CD14-positive monocyte (primary cell): ENCODE measurements at regions not wholly inside any gene's neighbourhood (a gene's known extent, or its start where the extent isn't known, plus 50 kb on each side); places are given as distances from the start of the nearest gene placed in this dataset.

Experiments
- DNase-seq, 3 donors: peaks; one replicate each; pipeline ENCODE4 v3.0.0-alpha.2; 2011 to 2022
- H2AFZ ChIP-seq: 2 replicates; pipeline ENCODE4 v1.6.0; 2012; ENCODE audit warnings: mild to moderate bottlenecking, low read depth, low read length, inconsistent platforms; ENCODE audit not compliant: insufficient read depth, poor library complexity, severe bottlenecking
- H3K27ac ChIP-seq, 2 donors: 1 replicate in 1 of 2; 2 replicates in 1 of 2; pipeline ENCODE4 v1.5.1; 2012 to 2013; ENCODE audit warnings: low read length in 2 of 2, control low read depth in 1 of 2, inconsistent platforms in 1 of 2, low read depth in 1 of 2, mild to moderate bottlenecking in 1 of 2
- H3K27me3 ChIP-seq, 2 donors: one replicate each; pipeline versions ENCODE4 v1.6.0 to v1.6.1; 2011 to 2013; ENCODE audit warnings: low read length in 2 of 2; ENCODE audit not compliant: control insufficient read depth in 2 of 2, insufficient read depth in 2 of 2
- H3K36me3 ChIP-seq, 2 donors: replicated peaks in 1 of 2; 1 replicate in 1 of 2; 2 replicates in 1 of 2; pipeline versions ENCODE4 v1.5.1 to v1.6.1; 2012 to 2013; ENCODE audit warnings: low read length in 2 of 2, control low read depth in 1 of 2, inconsistent platforms in 1 of 2, mild to moderate bottlenecking in 1 of 2; ENCODE audit not compliant: insufficient read depth in 2 of 2, control insufficient read depth in 1 of 2
- H3K4me1 ChIP-seq, 2 donors: 1 replicate in 1 of 2; 2 replicates in 1 of 2; pipeline versions ENCODE4 v1.5.1 to v1.6.1; 2012 to 2013; ENCODE audit warnings: low read length in 2 of 2, control low read depth in 1 of 2, inconsistent platforms in 1 of 2, mild to moderate bottlenecking in 1 of 2, moderate library complexity in 1 of 2; ENCODE audit not compliant: insufficient read depth in 2 of 2, control insufficient read depth in 1 of 2
- H3K4me2 ChIP-seq: replicated peaks from 2 replicates; pipeline ENCODE3; 2012; ENCODE audit warnings: low read length, moderate library complexity, mild to moderate bottlenecking; ENCODE audit not compliant: poor library complexity, severe bottlenecking; ENCODE audit errors: extremely low read depth
- H3K4me3 ChIP-seq, 3 experiments: fragments of 200-600 bp in 1 of 3; sonication (generic) in 1 of 3; replicated peaks in 1 of 3; 1 replicate in 2 of 3; 2 replicates in 1 of 3; pipeline ENCODE4 v1.5.1; 2011 to 2013; ENCODE audit warnings: low read length in 3 of 3, mild to moderate bottlenecking in 3 of 3, control low read depth in 2 of 3, low read depth in 2 of 3, inconsistent platforms in 1 of 3, moderate library complexity in 1 of 3
- H3K79me2 ChIP-seq: 2 replicates; pipeline ENCODE4 v1.6.0; 2012; ENCODE audit warnings: mild to moderate bottlenecking, control low read depth, inconsistent platforms, low read length, moderate library complexity; ENCODE audit not compliant: insufficient read depth
- H3K9ac ChIP-seq: 2 replicates; pipeline ENCODE4 v1.6.0; 2017; ENCODE audit warnings: low read length, mild to moderate bottlenecking; ENCODE audit not compliant: insufficient read depth, poor library complexity, severe bottlenecking
- H3K9me3 ChIP-seq, 2 donors: replicated peaks in 1 of 2; 1 replicate in 1 of 2; 2 replicates in 1 of 2; pipeline versions ENCODE4 v1.5.1 to v1.6.1; 2012 to 2013; ENCODE audit warnings: low read length in 2 of 2, control low read depth in 1 of 2; ENCODE audit not compliant: control insufficient read depth in 1 of 2, insufficient read depth in 1 of 2
- H4K20me1 ChIP-seq: 2 replicates; pipeline ENCODE4 v1.6.0; 2012; ENCODE audit warnings: mild to moderate bottlenecking, low read length, control low read depth, moderate library complexity; ENCODE audit not compliant: insufficient read depth
- H3K27ac Mint-ChIP-seq, 7 donors: one replicate each; pipeline ENCODE4 v1.8.0; 2020; ENCODE audit warnings: mild to moderate bottlenecking in 7 of 7, mixed read lengths in 7 of 7, moderate library complexity in 6 of 7, inconsistent platforms in 2 of 7
- H3K27me3 Mint-ChIP-seq, 3 donors: one replicate each; pipeline ENCODE4 v1.8.0; 2021 to 2022; ENCODE audit warnings: low read depth in 3 of 3, mild to moderate bottlenecking in 3 of 3, mixed read lengths in 3 of 3, moderate library complexity in 3 of 3, inconsistent platforms in 1 of 3
- H3K36me3 Mint-ChIP-seq, 2 donors: one replicate each; pipeline ENCODE4 v1.8.0; 2020; ENCODE audit warnings: mixed read lengths in 2 of 2, inconsistent platforms in 1 of 2, mild to moderate bottlenecking in 1 of 2
- H3K4me1 Mint-ChIP-seq: one replicate; pipeline ENCODE4 v1.8.0; 2020; ENCODE audit warnings: mild to moderate bottlenecking, mixed read lengths
- H3K4me3 Mint-ChIP-seq, 2 donors: one replicate each; pipeline ENCODE4 v1.8.0; 2020; ENCODE audit warnings: mild to moderate bottlenecking in 2 of 2, mixed read lengths in 2 of 2, moderate library complexity in 1 of 2
- H3K9me3 Mint-ChIP-seq, 7 donors: one replicate each; pipeline ENCODE4 v1.8.0; 2020 to 2022; ENCODE audit warnings: mixed read lengths in 7 of 7, mild to moderate bottlenecking in 6 of 7, moderate library complexity in 6 of 7, inconsistent platforms in 2 of 7
- CTCF ChIP-seq: fragments of 200-600 bp; IDR thresholded peaks from one replicate; pipeline ENCODE4 v1.8.0; 2022; ENCODE audit warnings: antibody characterized with exemption, mild to moderate bottlenecking
- WGBS: methylation state at CpG from one replicate; pipeline ENCODE4 v1.1.5; 2013; ENCODE audit warnings: missing lambda C conversion rate; ENCODE audit not compliant: insufficient coverage; 5-methylcytosine and 5-hydroxymethylcytosine counted together
- intact Hi-C, 2 donors: fragments of 100-400 bp; cut with micrococcal nuclease; formaldehyde crosslinking; loops; one replicate each; pipeline versions ENCODE4 v1.15.0 to v1.15.1; 2023

DNA sequence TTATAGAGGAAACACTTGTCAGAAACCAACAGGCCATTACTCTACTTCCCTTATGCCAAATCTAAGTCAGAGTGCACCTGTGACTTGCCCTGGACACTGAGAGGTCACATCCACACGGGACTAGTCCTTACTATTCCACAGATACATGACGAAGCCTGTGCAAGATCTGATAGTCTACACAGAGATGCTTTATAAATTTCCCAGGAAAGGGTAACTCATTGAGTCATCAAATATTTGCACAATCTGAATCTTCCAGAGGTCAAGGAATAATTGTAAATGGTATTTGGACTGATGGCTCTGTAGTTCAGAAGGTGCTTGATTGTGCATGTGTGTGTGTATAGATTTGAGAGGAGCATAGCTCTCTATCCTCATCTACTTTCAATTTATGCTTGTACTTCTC lies 55.2 kb upstream of the JAK2 start:
- Histone ChIP-seq H3K9ac (no peak overlapping the region), H4K20me1 (no peaks in the 10 kb centered on the region), H3K9me3 (no peaks in the 10 kb centered on the region), H3K4me2 (no peak overlapping the region), H3K4me1 (peaks cover 28 to 32% of the 10 kb centered on the region in 2 donors), H3K27me3 (no peaks in the 10 kb centered on the region), H2AFZ (no peak overlapping the region), H3K79me2 (no peaks in the 10 kb centered on the region), H3K4me3 (no peak overlapping the region), H3K36me3 (no peaks in the 10 kb centered on the region), H3K27ac (no peak overlapping the region)
- H3K9me3 Mint-ChIP-seq, result no peaks in the 10 kb centered on the region
- 25% methylated on average over 1 of the region's 2 CpGs for WGBS
- H3K27ac Mint-ChIP-seq, result peak overlapping the region in 1 of 7 donors; percentile 37
- H3K4me3 Mint-ChIP-seq, result no peak overlapping the region
- H3K36me3 Mint-ChIP-seq, result no peaks in the 10 kb centered on the region
- H3K27me3 Mint-ChIP-seq, result peaks cover 0 to 3% (median 0%) of the 10 kb centered on the region in 3 donors
- peaks cover 44% of the 10 kb centered on the region for H3K4me1 Mint-ChIP-seq
- TF ChIP-seq CTCF, result no peak
- peak in 1 of 3 donors; percentile 17 for DNase-seq
- intact Hi-C loops, result loop anchor here in 1 of 2 donors (10.0 kb wide), 1 partner anchor 175 kb away; no protein-coding TSS in a partner anchor

GRCh38 chr9:4932681-4933080 lies 52.4 kb upstream of the JAK2 start:
- H3K4me2 ChIP-seq, result no peak overlapping the region
- Mint-ChIP-seq H3K27me3 (peaks cover 0 to 3% (median 0%) of the 10 kb centered on the region in 3 donors), H3K27ac (no peak overlapping the region), H3K4me3 (no peak overlapping the region), H3K36me3 (no peaks in the 10 kb centered on the region), H3K4me1 (peaks cover 60% of the 10 kb centered on the region), H3K9me3 (no peaks in the 10 kb centered on the region)
- H3K9me3 ChIP-seq, result no peaks in the 10 kb centered on the region
- no peaks in the 10 kb centered on the region for H3K79me2 ChIP-seq
- H3K4me3 ChIP-seq, result no peak overlapping the region
- peak overlapping the region; percentile 7 for H2AFZ ChIP-seq
- H3K36me3 ChIP-seq, result no peaks in the 10 kb centered on the region
- peaks cover 53 to 58% of the 10 kb centered on the region in 2 donors for H3K4me1 ChIP-seq
- no peak overlapping the region for H3K9ac ChIP-seq
- no peak for TF ChIP-seq CTCF
- intact Hi-C loops, result no loop called here
- no peaks in the 10 kb centered on the region for H4K20me1 ChIP-seq
- H3K27ac ChIP-seq, result no peak overlapping the region
- no CpG with 5 or more reads among the region's 4 CpGs for whole genome bisulfite sequencing
- no peaks in the 10 kb centered on the region for H3K27me3 ChIP-seq
- no peak for DNase-seq
